K562 (cell line): ENCODE measurements at regions not wholly inside any gene's neighbourhood (a gene's known extent, or its start where the extent isn't known, plus 50 kb on each side); places are given as distances from the start of the nearest gene placed in this dataset.

ENCODE experiments used
- ATAC-seq: fragments of 200-7000 bp; cut with Tn5 transposase; 3 replicates; pipeline ENCODE4 v1.9.1; 2020; ENCODE audit warnings: moderate library complexity
- BruUV-seq: library from RNA; stranded (reverse); fragments of 400-500 nt; replicated peaks from 2 replicates; lab custom pipeline; 2021; lab: Mats Ljungman, UMichigan
- CTCF ChIA-PET: fragments of 300-600 bp; formaldehyde crosslinking; extraction: SDS; loops from one replicate; lab custom pipeline; 2021; ENCODE audit warnings: low intra/inter-chr PET ratio; lab: Yijun Ruan, JAX
- POLR2A ChIA-PET: fragments of 300-600, 350-650 bp; sonication (Branson Sonifier 250); formaldehyde crosslinking; extraction: SDS; loops from one replicate; lab custom pipeline; 2021; ENCODE audit warnings: antibody characterized with exemption, inconsistent platforms; lab: Yijun Ruan, JAX
- DNase-seq, 4 experiments: peaks; one replicate each; pipeline versions ENCODE4 v3.0.0 to v3.0.0-alpha.2; 2011 to 2018; ENCODE audit warnings: low spot score in 3 of 4, mixed read lengths in 3 of 4; ENCODE audit errors: extremely low read depth in 1 of 4
- FAIRE-seq: peaks from 2 replicates; lab custom pipeline; 2011; peaks lifted over from hg19 to GRCh38; lab: Jason Lieb, UNC
- H2AFZ ChIP-seq: 2 replicates; pipeline ENCODE4 v1.6.0; 2011; ENCODE audit warnings: low read depth, low read length, control low read depth, inconsistent platforms
- H3K27ac ChIP-seq: fragments of 200-600 bp; 3 replicates; pipeline ENCODE4 v1.8.0; 2011; ENCODE audit warnings: low read depth, mild to moderate bottlenecking, control low read depth, inconsistent platforms, low read length, moderate library complexity, mixed read lengths; ENCODE audit errors: extremely low read depth
- H3K27me3 ChIP-seq, 2 experiments: fragments of 300-600 bp in 1 of 2; 2 replicates in 1 of 2; 3 replicates in 1 of 2; pipeline versions ENCODE4 v1.6.0 to v1.8.0; 2011; ENCODE audit warnings: inconsistent platforms in 2 of 2, low read length in 2 of 2, mild to moderate bottlenecking in 1 of 2, mixed read lengths in 1 of 2, moderate library complexity in 1 of 2; ENCODE audit not compliant: control insufficient read depth in 2 of 2, insufficient read depth in 2 of 2
- H3K36me3 ChIP-seq: fragments of 300-600 bp; 3 replicates; pipeline ENCODE4 v1.8.0; 2011; ENCODE audit warnings: mild to moderate bottlenecking, low read length, inconsistent platforms; ENCODE audit not compliant: control insufficient read depth, insufficient read depth
- H3K4me1 ChIP-seq, 2 experiments: fragments of 200-600 bp in 1 of 2; replicated peaks in 1 of 2; 2 replicates in 1 of 2; 3 replicates in 1 of 2; pipeline versions ENCODE4 v1.5.1 to v1.8.0; 2011; ENCODE audit warnings: inconsistent platforms in 2 of 2, low read length in 2 of 2, mild to moderate bottlenecking in 1 of 2, mixed read lengths in 1 of 2, moderate library complexity in 1 of 2; ENCODE audit not compliant: control insufficient read depth in 2 of 2, insufficient read depth in 2 of 2
- H3K4me2 ChIP-seq: 2 replicates; pipeline ENCODE4 v1.6.1; 2011; ENCODE audit warnings: low read length, control low read depth, inconsistent platforms, mixed read lengths; ENCODE audit not compliant: insufficient read depth
- H3K4me3 ChIP-seq: fragments of 200-600 bp; sonication (generic), shearing (Covaris generic); 2 replicates; pipeline ENCODE4 v1.5.1; 2016; ENCODE audit warnings: control low read depth, inconsistent platforms
- H3K79me2 ChIP-seq: fragments of 200-600 bp; 3 replicates; pipeline ENCODE4 v1.8.0; 2011; ENCODE audit warnings: low read length, inconsistent platforms; ENCODE audit not compliant: control insufficient read depth, insufficient read depth
- H3K9ac ChIP-seq, 2 experiments: 2 replicates each; pipeline versions ENCODE4 v1.6.0 to v1.6.1; 2011; ENCODE audit warnings: low read depth in 2 of 2, low read length in 2 of 2, control low read depth in 1 of 2, inconsistent platforms in 1 of 2, mild to moderate bottlenecking in 1 of 2, mixed read lengths in 1 of 2; ENCODE audit not compliant: insufficient read depth in 1 of 2
- H3K9me1 ChIP-seq: one replicate; pipeline ENCODE4 v1.6.0; 2011; ENCODE audit warnings: inconsistent platforms, mild to moderate bottlenecking, low read length, moderate library complexity; ENCODE audit not compliant: control insufficient read depth, insufficient read depth
- H3K9me3 ChIP-seq: replicated peaks from 2 replicates; pipeline ENCODE4 v1.5.1; 2011; ENCODE audit warnings: low read depth, low read length, inconsistent platforms; ENCODE audit not compliant: control insufficient read depth, insufficient read depth
- H4K20me1 ChIP-seq: replicated peaks from 2 replicates; pipeline ENCODE4 v1.6.1; 2011; ENCODE audit warnings: low read length, inconsistent platforms, mixed read lengths; ENCODE audit not compliant: control insufficient read depth, insufficient read depth
- ELF1 ChIP-seq: fragments of 200-800 bp; sonication (Bioruptor generic); IDR thresholded peaks from 2 replicates; pipeline ENCODE4 v1.6.1; 2016; ENCODE audit warnings: missing genetic modification characterization, missing compliant biosample characterization
- HDAC1 ChIP-seq, 2 experiments: fragments of 450-650 bp; IDR thresholded peaks; 2 replicates each; pipeline ENCODE4 v1.6.1; 2016 to 2017; ENCODE audit warnings: inconsistent platforms in 1 of 2, mild to moderate bottlenecking in 1 of 2, moderate library complexity in 1 of 2
- ILK ChIP-seq: fragments of 450-650 bp; IDR thresholded peaks from 2 replicates; pipeline ENCODE4 v1.6.1; 2016; ENCODE audit warnings: missing genetic modification characterization, low read depth, mild to moderate bottlenecking, missing compliant biosample characterization, moderate library complexity, borderline replicate concordance
- NFYB ChIP-seq: IDR thresholded peaks from 2 replicates; pipeline ENCODE4 v1.6.1; 2011; ENCODE audit warnings: mild to moderate bottlenecking, moderate library complexity; ENCODE audit not compliant: insufficient read length; ENCODE audit errors: extremely low read depth
- PHF21A ChIP-seq: fragments of 450-650 bp; IDR thresholded peaks from 2 replicates; pipeline ENCODE4 v1.6.1; 2017; ENCODE audit warnings: low read depth, borderline replicate concordance
- SMARCA4 ChIP-seq: fragments of 450-650 bp; IDR thresholded peaks from 2 replicates; pipeline ENCODE4 v1.6.1; 2016
- ZNF311 ChIP-seq: fragments of 250-450 bp; sonication (Bioruptor Pico); IDR thresholded peaks from 2 replicates; pipeline ENCODE4 v1.4.0; 2020; ENCODE audit warnings: mild to moderate bottlenecking, moderate library complexity
- WGBS: fragments of 100-300 bp; shearing (Covaris generic); methylation state at CpG from one replicate; pipeline ENCODE4 v1.1.6; 2016; ENCODE audit warnings: low coverage, mixed read lengths; ENCODE audit not compliant: insufficient coverage; ENCODE audit errors: missing lambda C conversion rate; 5-methylcytosine and 5-hydroxymethylcytosine counted together
- in situ Hi-C: fragments of 300-500 bp; cut with MboI; formaldehyde crosslinking; loops from 4 replicates; pipeline ENCODE4 v1.15.0; 2018; ENCODE audit warnings: inconsistent platforms, mixed read lengths
- intact Hi-C: fragments of 100-400 bp; cut with micrococcal nuclease; formaldehyde crosslinking; loops from 2 replicates; pipeline ENCODE4 v1.14.2; 2022
- TF ChIP-seq, protein P1 (sequence below), 2 experiments: fragments of 150-350 bp in 1 of 2; IDR thresholded peaks; 2 replicates each; pipeline ENCODE4 v1.6.1; 2012 to 2016; ENCODE audit warnings: low read depth in 2 of 2, low read length in 2 of 2, mild to moderate bottlenecking in 1 of 2, moderate library complexity in 1 of 2
- TF ChIP-seq, protein P2 (sequence below): fragments of 450-650 bp; IDR thresholded peaks from 2 replicates; pipeline ENCODE4 v1.6.1; 2016; ENCODE audit warnings: antibody characterized with exemption

DNA sequence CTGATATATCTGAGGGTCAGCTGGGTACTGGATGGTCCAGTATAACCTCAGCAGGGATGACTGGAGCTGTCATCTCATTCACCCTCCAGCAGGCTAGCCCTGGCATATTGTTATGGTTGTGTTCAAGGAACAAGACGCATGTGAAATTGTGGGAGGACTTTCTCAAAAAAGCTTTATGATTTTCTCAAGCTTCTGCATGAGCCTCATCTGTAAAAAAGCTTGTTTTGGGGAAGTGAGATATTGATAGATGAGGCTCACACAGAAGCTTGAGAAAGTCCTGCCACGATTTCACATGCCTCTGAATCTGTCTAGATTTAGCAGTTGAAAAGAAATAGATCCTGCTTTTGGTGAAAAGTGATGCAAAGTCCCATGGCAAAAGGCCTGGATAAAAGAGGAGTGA is 93.4 kb downstream of the SPCS3 start:
- DNase-seq (no peak), ATAC-seq (no peak), FAIRE-seq (no peak)
- TF ChIP-seq, protein P1, sequence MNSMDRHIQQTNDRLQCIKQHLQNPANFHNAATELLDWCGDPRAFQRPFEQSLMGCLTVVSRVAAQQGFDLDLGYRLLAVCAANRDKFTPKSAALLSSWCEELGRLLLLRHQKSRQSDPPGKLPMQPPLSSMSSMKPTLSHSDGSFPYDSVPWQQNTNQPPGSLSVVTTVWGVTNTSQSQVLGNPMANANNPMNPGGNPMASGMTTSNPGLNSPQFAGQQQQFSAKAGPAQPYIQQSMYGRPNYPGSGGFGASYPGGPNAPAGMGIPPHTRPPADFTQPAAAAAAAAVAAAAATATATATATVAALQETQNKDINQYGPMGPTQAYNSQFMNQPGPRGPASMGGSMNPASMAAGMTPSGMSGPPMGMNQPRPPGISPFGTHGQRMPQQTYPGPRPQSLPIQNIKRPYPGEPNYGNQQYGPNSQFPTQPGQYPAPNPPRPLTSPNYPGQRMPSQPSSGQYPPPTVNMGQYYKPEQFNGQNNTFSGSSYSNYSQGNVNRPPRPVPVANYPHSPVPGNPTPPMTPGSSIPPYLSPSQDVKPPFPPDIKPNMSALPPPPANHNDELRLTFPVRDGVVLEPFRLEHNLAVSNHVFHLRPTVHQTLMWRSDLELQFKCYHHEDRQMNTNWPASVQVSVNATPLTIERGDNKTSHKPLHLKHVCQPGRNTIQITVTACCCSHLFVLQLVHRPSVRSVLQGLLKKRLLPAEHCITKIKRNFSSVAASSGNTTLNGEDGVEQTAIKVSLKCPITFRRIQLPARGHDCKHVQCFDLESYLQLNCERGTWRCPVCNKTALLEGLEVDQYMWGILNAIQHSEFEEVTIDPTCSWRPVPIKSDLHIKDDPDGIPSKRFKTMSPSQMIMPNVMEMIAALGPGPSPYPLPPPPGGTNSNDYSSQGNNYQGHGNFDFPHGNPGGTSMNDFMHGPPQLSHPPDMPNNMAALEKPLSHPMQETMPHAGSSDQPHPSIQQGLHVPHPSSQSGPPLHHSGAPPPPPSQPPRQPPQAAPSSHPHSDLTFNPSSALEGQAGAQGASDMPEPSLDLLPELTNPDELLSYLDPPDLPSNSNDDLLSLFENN (IDR thresholded peaks at IDR 0.05; ENCODE audit: low read depth in 2 of 2, low read length in 2 of 2), result no peak
- TF ChIP-seq NFYB (no peak), PHF21A (no peak), ILK (tag) (no peak), ZNF311 (CRISPR knock-in tag) (no peak), SMARCA4 (no peak), ELF1 (tag) (no peak), HDAC1 (IDR thresholded peaks at IDR 0.05) (no peak)
- TF ChIP-seq, protein P2, sequence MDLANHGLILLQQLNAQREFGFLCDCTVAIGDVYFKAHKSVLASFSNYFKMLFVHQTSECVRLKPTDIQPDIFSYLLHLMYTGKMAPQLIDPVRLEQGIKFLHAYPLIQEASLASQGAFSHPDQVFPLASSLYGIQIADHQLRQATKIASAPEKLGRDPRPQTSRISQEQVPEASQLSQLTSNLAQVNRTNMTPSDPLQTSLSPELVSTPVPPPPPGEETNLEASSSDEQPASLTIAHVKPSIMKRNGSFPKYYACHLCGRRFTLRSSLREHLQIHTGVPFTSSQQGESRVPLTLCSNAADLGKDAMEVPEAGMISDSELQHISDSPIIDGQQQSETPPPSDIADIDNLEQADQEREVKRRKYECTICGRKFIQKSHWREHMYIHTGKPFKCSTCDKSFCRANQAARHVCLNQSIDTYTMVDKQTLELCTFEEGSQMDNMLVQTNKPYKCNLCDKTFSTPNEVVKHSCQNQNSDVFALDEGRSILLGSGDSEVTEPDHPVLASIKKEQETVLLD, result no peak
- Histone ChIP-seq H3K4me2 (no peak overlapping the region), H4K20me1 (no peaks in the 10 kb centered on the region), H3K79me2 (no peaks in the 10 kb centered on the region), H3K9me3 (no peaks in the 10 kb centered on the region; the same call in 1 of the 2 replicates), H3K4me1 (no peaks in the 10 kb centered on the region), H3K27ac (no peak overlapping the region), H3K9ac (no peak overlapping the region), H3K36me3 (no peaks in the 10 kb centered on the region), H3K4me3 (no peak overlapping the region), H3K27me3 (no peaks in the 10 kb centered on the region), H3K9me1 (no peaks in the 10 kb centered on the region), H2AFZ (no peak overlapping the region)
- WGBS, result 0% methylated on average over 2 of the region's 2 CpGs
- ChIA-PET POLR2A (no interaction called here), CTCF (no interaction called here)
- intact Hi-C loops, result no loop called here
- BruUV-seq, result no TSS peak
- in situ Hi-C loops, result no loop called here
